ENCODE measurements at regions not wholly inside any gene's neighbourhood (a gene's known extent, or its start where the extent isn't known, plus 50 kb on each side); places are given as distances from the start of the nearest gene placed in this dataset.

DNA sequence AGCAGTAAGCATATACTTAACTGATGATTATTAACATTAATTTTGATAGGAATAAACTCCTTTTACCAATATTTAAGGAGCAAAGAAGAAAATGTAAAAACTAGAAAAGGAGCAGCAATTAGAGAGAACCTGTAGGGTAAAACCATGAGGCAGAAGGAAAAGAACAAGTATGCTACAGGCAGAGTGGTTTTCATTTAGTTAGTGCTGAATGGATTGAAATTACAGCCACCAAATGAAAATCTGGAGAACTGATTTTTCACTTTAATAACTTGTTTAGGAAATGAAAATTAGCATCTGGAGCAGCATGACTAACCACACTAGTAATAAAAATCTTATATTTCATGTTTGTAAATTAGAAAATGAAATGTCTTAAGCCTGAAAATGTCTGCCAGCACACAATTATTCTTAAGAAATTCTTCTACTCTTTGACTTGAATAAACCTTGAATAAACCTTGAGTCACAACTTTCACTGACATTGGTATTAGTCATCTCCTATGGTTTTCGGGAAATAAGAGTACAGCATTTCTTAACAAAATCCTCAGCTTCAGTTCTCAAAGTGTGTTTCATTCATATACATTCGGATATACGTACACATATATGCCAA is 1504.9 kb upstream of the C9orf72 start:
- TF ChIP-seq CTCF (IDR thresholded peaks at IDR 0.05) (no peak), POLR2AphosphoS5 (IDR thresholded peaks at IDR 0.05; ENCODE audit: low read depth, low read length) (no peak), TCF7L2 (IDR thresholded peaks at IDR 0.05; ENCODE audit: low read depth, low read length) (no peak), SIN3A (IDR thresholded peaks at IDR 0.05; ENCODE audit: borderline replicate concordance, insufficient read depth, low read depth, low read length) (no peak)
- TF ChIP-seq, protein P1, sequence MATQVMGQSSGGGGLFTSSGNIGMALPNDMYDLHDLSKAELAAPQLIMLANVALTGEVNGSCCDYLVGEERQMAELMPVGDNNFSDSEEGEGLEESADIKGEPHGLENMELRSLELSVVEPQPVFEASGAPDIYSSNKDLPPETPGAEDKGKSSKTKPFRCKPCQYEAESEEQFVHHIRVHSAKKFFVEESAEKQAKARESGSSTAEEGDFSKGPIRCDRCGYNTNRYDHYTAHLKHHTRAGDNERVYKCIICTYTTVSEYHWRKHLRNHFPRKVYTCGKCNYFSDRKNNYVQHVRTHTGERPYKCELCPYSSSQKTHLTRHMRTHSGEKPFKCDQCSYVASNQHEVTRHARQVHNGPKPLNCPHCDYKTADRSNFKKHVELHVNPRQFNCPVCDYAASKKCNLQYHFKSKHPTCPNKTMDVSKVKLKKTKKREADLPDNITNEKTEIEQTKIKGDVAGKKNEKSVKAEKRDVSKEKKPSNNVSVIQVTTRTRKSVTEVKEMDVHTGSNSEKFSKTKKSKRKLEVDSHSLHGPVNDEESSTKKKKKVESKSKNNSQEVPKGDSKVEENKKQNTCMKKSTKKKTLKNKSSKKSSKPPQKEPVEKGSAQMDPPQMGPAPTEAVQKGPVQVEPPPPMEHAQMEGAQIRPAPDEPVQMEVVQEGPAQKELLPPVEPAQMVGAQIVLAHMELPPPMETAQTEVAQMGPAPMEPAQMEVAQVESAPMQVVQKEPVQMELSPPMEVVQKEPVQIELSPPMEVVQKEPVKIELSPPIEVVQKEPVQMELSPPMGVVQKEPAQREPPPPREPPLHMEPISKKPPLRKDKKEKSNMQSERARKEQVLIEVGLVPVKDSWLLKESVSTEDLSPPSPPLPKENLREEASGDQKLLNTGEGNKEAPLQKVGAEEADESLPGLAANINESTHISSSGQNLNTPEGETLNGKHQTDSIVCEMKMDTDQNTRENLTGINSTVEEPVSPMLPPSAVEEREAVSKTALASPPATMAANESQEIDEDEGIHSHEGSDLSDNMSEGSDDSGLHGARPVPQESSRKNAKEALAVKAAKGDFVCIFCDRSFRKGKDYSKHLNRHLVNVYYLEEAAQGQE (IDR thresholded peaks at IDR 0.05; ENCODE audit: insufficient read depth in 1 of 2, low read depth in 2 of 2, low read length in 1 of 2): no peak
